NCI-H1105 treated with DMSO at 0.1 percent for 48 hours (cell line): ENCODE measurements at regions not wholly inside any gene's neighbourhood (a gene's known extent, or its start where the extent isn't known, plus 50 kb on each side); places are given as distances from the start of the nearest gene placed in this dataset.
A peak's percentile ranks its signal among the peaks of the same experiment; 100 is the strongest.

ENCODE experiments used
- DNase-seq: peaks from one replicate; lab custom pipeline; 2025; lab: John Stamatoyannopoulos, UW

- no peak for DNase-seq
Observed at GRCh38 chr13:97111756-97112155, 110.4 kb upstream of the MBNL2 start.

GRCh38 chr13:97112446-97113152 lies 109.5 kb upstream of the MBNL2 start:
- no peak for DNase-seq

- peak; percentile 57 for DNase-seq
Observed at GRCh38 chr13:97113231-97114001, 108.7 kb upstream of the MBNL2 start.

- no peak for DNase-seq
Observed at GRCh38 chr13:97114651-97115050, 107.5 kb upstream of the MBNL2 start.

- DNase-seq = no peak
Observed at GRCh38 chr13:97116754-97117153, 105.4 kb upstream of the MBNL2 start.

GRCh38 chr13:97117388-97117910 lies 104.7 kb upstream of the MBNL2 start:
- DNase-seq = no peak

- DNase-seq = no peak
Observed at GRCh38 chr13:97119943-97120342, 102.2 kb upstream of the MBNL2 start.

GRCh38 chr13:97120346-97120745 lies 101.8 kb upstream of the MBNL2 start:
- DNase-seq = no peak

GRCh38 chr13:97120976-97121375 lies 101.2 kb upstream of the MBNL2 start:
- DNase-seq = no peak

- no peak for DNase-seq
Observed at GRCh38 chr13:97121894-97122293, 100.2 kb upstream of the MBNL2 start.

GRCh38 chr13:97122381-97122996 lies 99.6 kb upstream of the MBNL2 start:
- DNase-seq = no peak

GRCh38 chr13:97124206-97124605 lies 97.9 kb upstream of the MBNL2 start:
- no peak for DNase-seq

GRCh38 chr13:97124915-97125809 lies 97.0 kb upstream of the MBNL2 start:
- no peak for DNase-seq

- no peak for DNase-seq
Observed at GRCh38 chr13:97125810-97126738, 96.1 kb upstream of the MBNL2 start.

GRCh38 chr13:97127842-97128241 lies 94.3 kb upstream of the MBNL2 start:
- DNase-seq = no peak

GRCh38 chr13:97130190-97130589 lies 91.9 kb upstream of the MBNL2 start:
- no peak for DNase-seq

- DNase-seq = no peak
Observed at GRCh38 chr13:97131447-97131846, 90.7 kb upstream of the MBNL2 start.

GRCh38 chr13:97133554-97133953 lies 88.6 kb upstream of the MBNL2 start:
- DNase-seq = no peak

GRCh38 chr13:97133955-97134354 lies 88.2 kb upstream of the MBNL2 start:
- no peak for DNase-seq

GRCh38 chr13:97134364-97135095 lies 87.6 kb upstream of the MBNL2 start:
- no peak for DNase-seq
